ENCODE measurements at regions not wholly inside any gene's neighbourhood (a gene's known extent, or its start where the extent isn't known, plus 50 kb on each side); places are given as distances from the start of the nearest gene placed in this dataset.

GRCh38 chr3:5276934-5277333, 89.4 kb downstream of the EDEM1 start:
- DNase-seq (ENCODE audit: low spot score), result no peak
- no peak overlapping the region for H3K4me3 ChIP-seq
- no peak for TF ChIP-seq CTCF (IDR thresholded peaks at IDR 0.05)
- H3K27me3 ChIP-seq (replicated peaks; ENCODE audit: insufficient read depth), result no peaks in the 10 kb centered on the region
- no peaks in the 10 kb centered on the region for H3K4me1 ChIP-seq (ENCODE audit: control insufficient read depth in 1 of 2, low read depth in 2 of 2)
- no peaks in the 10 kb centered on the region for H3K36me3 ChIP-seq
- H3K9me3 ChIP-seq, result peaks cover 4% of the 10 kb centered on the region
- H3K27ac ChIP-seq, result no peak overlapping the region
- no peak for ATAC-seq (ENCODE audit: insufficient number of reproducible peaks, low FRiP score, low read depth)

- no peak overlapping the region for H3K27ac ChIP-seq
- ATAC-seq (ENCODE audit: insufficient number of reproducible peaks, low FRiP score, low read depth), result no peak
- H3K27me3 ChIP-seq (replicated peaks; ENCODE audit: insufficient read depth), result no peaks in the 10 kb centered on the region
- H3K4me1 ChIP-seq (ENCODE audit: control insufficient read depth in 1 of 2, low read depth in 2 of 2), result no peaks in the 10 kb centered on the region
- H3K4me3 ChIP-seq, result no peak overlapping the region
- no peaks in the 10 kb centered on the region for H3K36me3 ChIP-seq
- DNase-seq (ENCODE audit: low spot score), result no peak
- H3K9me3 ChIP-seq, result peaks cover 7% of the 10 kb centered on the region
- no peak for TF ChIP-seq CTCF (IDR thresholded peaks at IDR 0.05)
Measured at GRCh38 chr3:5277612-5278236, 90.2 kb downstream of the EDEM1 start.

GRCh38 chr3:5278666-5279065, 91.2 kb downstream of the EDEM1 start:
- Histone ChIP-seq H3K27ac (no peak overlapping the region), H3K9me3 (peaks cover 8% of the 10 kb centered on the region), H3K27me3 (replicated peaks; ENCODE audit: insufficient read depth) (no peaks in the 10 kb centered on the region), H3K36me3 (no peaks in the 10 kb centered on the region), H3K4me1 (ENCODE audit: control insufficient read depth in 1 of 2, low read depth in 2 of 2) (no peaks in the 10 kb centered on the region), H3K4me3 (no peak overlapping the region)
- TF ChIP-seq CTCF (IDR thresholded peaks at IDR 0.05), result no peak
- DNase-seq (ENCODE audit: low spot score), result no peak
- no peak for ATAC-seq (ENCODE audit: insufficient number of reproducible peaks, low FRiP score, low read depth)

GRCh38 chr3:5282703-5283102, 95.2 kb downstream of the EDEM1 start:
- H3K36me3 ChIP-seq, result no peaks in the 10 kb centered on the region
- no peak for TF ChIP-seq CTCF (IDR thresholded peaks at IDR 0.05)
- ATAC-seq (ENCODE audit: insufficient number of reproducible peaks, low FRiP score, low read depth) (no peak), DNase-seq (ENCODE audit: low spot score) (no peak)
- peaks cover 8% of the 10 kb centered on the region for H3K9me3 ChIP-seq
- H3K4me1 ChIP-seq (ENCODE audit: control insufficient read depth in 1 of 2, low read depth in 2 of 2), result no peaks in the 10 kb centered on the region
- H3K27me3 ChIP-seq (replicated peaks; ENCODE audit: insufficient read depth), result no peaks in the 10 kb centered on the region
- H3K4me3 ChIP-seq, result no peak overlapping the region
- H3K27ac ChIP-seq, result no peak overlapping the region

GRCh38 chr3:5285439-5285838, 97.9 kb downstream of the EDEM1 start:
- no peak overlapping the region for H3K4me3 ChIP-seq
- no peak for ATAC-seq (ENCODE audit: insufficient number of reproducible peaks, low FRiP score, low read depth)
- no peak for DNase-seq (ENCODE audit: low spot score)
- peaks cover 6% of the 10 kb centered on the region for H3K9me3 ChIP-seq
- no peaks in the 10 kb centered on the region for H3K4me1 ChIP-seq (ENCODE audit: control insufficient read depth in 1 of 2, low read depth in 2 of 2)
- H3K27me3 ChIP-seq (replicated peaks; ENCODE audit: insufficient read depth), result no peaks in the 10 kb centered on the region
- no peak for TF ChIP-seq CTCF (IDR thresholded peaks at IDR 0.05)
- H3K36me3 ChIP-seq, result no peaks in the 10 kb centered on the region
- no peak overlapping the region for H3K27ac ChIP-seq
